Uterus (tissue), 2 donors: ENCODE measurements at regions not wholly inside any gene's neighbourhood (a gene's known extent, or its start where the extent isn't known, plus 50 kb on each side); places are given as distances from the start of the nearest gene placed in this dataset.

Source experiments
- POLR2A ChIP-seq, 2 donors: fragments of 450-650 bp; IDR thresholded peaks; one replicate each; pipeline ENCODE4 v1.6.1; 2016; ENCODE audit warnings: antibody characterized with exemption in 2 of 2, mild to moderate bottlenecking in 1 of 2, moderate library complexity in 1 of 2
- TF ChIP-seq, protein P1 (sequence below), 4 experiments: fragments of 200-600 bp in 2 of 4; fragments of 450-650 bp in 2 of 4; sonication (generic) in 2 of 4; IDR thresholded peaks; one replicate each; pipeline ENCODE4 v1.5.1; 2016 to 2019; ENCODE audit warnings: antibody characterized with exemption in 4 of 4, mild to moderate bottlenecking in 2 of 4, moderate library complexity in 1 of 4

- TF ChIP-seq, protein P1, sequence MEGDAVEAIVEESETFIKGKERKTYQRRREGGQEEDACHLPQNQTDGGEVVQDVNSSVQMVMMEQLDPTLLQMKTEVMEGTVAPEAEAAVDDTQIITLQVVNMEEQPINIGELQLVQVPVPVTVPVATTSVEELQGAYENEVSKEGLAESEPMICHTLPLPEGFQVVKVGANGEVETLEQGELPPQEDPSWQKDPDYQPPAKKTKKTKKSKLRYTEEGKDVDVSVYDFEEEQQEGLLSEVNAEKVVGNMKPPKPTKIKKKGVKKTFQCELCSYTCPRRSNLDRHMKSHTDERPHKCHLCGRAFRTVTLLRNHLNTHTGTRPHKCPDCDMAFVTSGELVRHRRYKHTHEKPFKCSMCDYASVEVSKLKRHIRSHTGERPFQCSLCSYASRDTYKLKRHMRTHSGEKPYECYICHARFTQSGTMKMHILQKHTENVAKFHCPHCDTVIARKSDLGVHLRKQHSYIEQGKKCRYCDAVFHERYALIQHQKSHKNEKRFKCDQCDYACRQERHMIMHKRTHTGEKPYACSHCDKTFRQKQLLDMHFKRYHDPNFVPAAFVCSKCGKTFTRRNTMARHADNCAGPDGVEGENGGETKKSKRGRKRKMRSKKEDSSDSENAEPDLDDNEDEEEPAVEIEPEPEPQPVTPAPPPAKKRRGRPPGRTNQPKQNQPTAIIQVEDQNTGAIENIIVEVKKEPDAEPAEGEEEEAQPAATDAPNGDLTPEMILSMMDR (IDR thresholded peaks at IDR 0.05) = no peak
- TF ChIP-seq POLR2A (IDR thresholded peaks at IDR 0.05) = no peak
Observed at GRCh38 chr2:195343540-195343939, 313.5 kb upstream of the SLC39A10 start.
